ENCODE measurements at regions not wholly inside any gene's neighbourhood (a gene's known extent, or its start where the extent isn't known, plus 50 kb on each side); places are given as distances from the start of the nearest gene placed in this dataset.

DNA sequence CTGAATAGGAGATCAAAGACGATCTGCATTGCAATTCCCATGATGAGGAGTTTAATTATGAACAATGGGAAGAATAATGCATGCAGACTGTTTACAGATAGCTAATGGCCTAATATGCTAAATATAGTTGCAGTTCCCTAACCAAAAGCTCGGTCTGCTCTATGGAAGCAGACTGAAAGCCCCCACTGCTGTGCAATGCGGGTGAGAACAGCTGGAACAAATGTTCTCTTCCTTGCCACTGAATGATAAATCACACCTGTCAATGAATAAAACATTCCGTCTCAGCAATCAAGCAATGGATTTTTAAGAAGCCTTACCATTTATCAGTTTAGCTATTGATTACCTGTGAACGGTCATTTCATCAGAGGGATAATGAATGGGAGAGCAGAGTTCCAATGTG lies 704.5 kb upstream of the RAB6C start (continued):
- TF ChIP-seq, protein P1, sequence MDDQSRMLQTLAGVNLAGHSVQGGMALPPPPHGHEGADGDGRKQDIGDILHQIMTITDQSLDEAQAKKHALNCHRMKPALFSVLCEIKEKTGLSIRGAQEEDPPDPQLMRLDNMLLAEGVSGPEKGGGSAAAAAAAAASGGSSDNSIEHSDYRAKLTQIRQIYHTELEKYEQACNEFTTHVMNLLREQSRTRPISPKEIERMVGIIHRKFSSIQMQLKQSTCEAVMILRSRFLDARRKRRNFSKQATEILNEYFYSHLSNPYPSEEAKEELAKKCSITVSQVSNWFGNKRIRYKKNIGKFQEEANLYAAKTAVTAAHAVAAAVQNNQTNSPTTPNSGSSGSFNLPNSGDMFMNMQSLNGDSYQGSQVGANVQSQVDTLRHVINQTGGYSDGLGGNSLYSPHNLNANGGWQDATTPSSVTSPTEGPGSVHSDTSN (IDR thresholded peaks at IDR 0.05): no peak
- TF ChIP-seq MXI1 (IDR thresholded peaks at IDR 0.05; ENCODE audit: low read depth, low read length): no peak
- TF ChIP-seq GABPA (IDR thresholded peaks at IDR 0.05; ENCODE audit: low read depth): no peak
- TF ChIP-seq, protein P2, sequence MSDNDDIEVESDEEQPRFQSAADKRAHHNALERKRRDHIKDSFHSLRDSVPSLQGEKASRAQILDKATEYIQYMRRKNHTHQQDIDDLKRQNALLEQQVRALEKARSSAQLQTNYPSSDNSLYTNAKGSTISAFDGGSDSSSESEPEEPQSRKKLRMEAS (IDR thresholded peaks at IDR 0.05; ENCODE audit: low read depth): no peak
- TF ChIP-seq, protein P3, sequence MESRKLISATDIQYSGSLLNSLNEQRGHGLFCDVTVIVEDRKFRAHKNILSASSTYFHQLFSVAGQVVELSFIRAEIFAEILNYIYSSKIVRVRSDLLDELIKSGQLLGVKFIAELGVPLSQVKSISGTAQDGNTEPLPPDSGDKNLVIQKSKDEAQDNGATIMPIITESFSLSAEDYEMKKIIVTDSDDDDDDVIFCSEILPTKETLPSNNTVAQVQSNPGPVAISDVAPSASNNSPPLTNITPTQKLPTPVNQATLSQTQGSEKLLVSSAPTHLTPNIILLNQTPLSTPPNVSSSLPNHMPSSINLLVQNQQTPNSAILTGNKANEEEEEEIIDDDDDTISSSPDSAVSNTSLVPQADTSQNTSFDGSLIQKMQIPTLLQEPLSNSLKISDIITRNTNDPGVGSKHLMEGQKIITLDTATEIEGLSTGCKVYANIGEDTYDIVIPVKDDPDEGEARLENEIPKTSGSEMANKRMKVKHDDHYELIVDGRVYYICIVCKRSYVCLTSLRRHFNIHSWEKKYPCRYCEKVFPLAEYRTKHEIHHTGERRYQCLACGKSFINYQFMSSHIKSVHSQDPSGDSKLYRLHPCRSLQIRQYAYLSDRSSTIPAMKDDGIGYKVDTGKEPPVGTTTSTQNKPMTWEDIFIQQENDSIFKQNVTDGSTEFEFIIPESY (IDR thresholded peaks at IDR 0.05; ENCODE audit: borderline replicate concordance, low read depth): no peak

DNA sequence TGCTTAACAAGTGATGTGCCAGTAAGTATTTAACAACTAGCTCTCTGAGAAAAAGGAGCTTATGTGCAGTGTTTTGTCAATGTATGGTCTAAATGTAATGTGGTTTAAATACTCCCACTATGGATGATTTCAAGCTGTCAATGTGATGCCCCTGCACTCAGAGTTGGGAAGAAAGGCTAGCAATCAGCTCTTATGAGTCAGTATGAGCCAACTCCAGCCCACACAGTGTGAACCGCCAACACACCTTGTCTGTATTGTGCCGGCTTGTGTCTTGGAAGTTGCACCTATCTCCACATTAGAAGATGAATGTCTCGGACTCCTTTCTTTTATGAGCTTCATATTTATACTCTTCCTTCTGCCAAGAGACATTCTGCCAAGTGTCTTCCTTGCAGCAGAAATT lies 703.8 kb upstream of the RAB6C start:
- Histone ChIP-seq H3K27ac (ENCODE audit: low read depth in 2 of 2, low read length in 1 of 2) (no peak overlapping the region), H3K36me3 (replicated peaks in 1 of 2; ENCODE audit: control insufficient read depth in 1 of 2, insufficient read depth in 2 of 2, low read length in 1 of 2) (no peaks in the 10 kb centered on the region), H3K27me3 (ENCODE audit: insufficient read depth) (no peaks in the 10 kb centered on the region), H3K9me2 (no peaks in the 10 kb centered on the region), H3K9ac (no peak overlapping the region), H3K79me2 (ENCODE audit: insufficient read depth) (no peaks in the 10 kb centered on the region), H3K9me3 (no peaks in the 10 kb centered on the region), H2AFZ (ENCODE audit: low read depth) (no peak overlapping the region), H3K4me3 (ENCODE audit: low read depth in 2 of 2, low read length in 1 of 2) (no peak overlapping the region), H3F3A (replicated peaks; ENCODE audit: insufficient read depth) (no peaks in the 10 kb centered on the region), H3K4me2 (no peak overlapping the region), H3K4me1 (ENCODE audit: control insufficient read depth in 1 of 2, insufficient read depth in 2 of 2, low read depth in 1 of 2, low read length in 1 of 2) (no peaks in the 10 kb centered on the region; a peak in 1 of 4 replicates), H4K20me1 (ENCODE audit: insufficient read depth) (no peaks in the 10 kb centered on the region)
- WGBS (ENCODE audit: low lambda C conversion rate): 33% methylated on average over 3 of the region's 3 CpGs
- ChIA-PET POLR2A (no interaction called here), CTCF (interaction anchor here (1.2 kb wide), 1 partner anchor 22 kb away, joined by 3 read pairs; no protein-coding TSS in a partner anchor)
- TF ChIP-seq TAF1 (IDR thresholded peaks at IDR 0.05; ENCODE audit: borderline replicate concordance, low read depth, low read length): no peak
- no peak for TF ChIP-seq TCF12 (IDR thresholded peaks at IDR 0.05)
- DNase-seq: no peak

DNA sequence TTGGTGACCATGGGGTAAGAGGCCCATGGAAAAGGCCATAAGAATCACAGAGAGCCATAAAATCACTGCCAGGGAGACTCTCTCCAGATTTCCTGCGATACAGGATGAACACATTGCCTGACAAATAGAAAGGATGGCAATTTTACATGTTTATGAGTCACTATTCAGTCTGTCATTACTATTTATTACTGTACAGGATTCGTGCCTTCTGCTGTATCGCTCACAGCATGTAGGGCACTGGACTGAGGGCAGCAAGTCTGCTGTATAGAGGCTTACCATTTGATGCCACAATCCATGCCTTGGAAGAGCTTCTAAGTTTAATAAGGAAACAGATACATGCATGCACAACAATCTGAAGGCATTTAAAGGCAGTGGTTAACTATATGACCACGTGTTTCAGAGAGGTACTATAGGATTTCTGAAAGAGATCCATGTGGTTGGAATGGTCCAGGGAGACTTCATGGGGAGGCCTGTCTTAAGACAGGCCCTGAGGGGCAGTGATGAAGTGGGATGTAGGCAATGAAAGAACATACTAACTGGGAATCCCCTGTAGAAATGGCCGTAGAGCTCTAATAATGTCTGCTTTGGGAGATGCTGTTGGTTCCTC lies 702.4 kb upstream of the RAB6C start:
- no peaks in the 10 kb centered on the region for H3K27me3 ChIP-seq (ENCODE audit: insufficient read depth)
- no peak overlapping the region for H3K4me3 ChIP-seq (ENCODE audit: low read depth in 2 of 2, low read length in 1 of 2)
- no peaks in the 10 kb centered on the region for H4K20me1 ChIP-seq (ENCODE audit: insufficient read depth)
- POLR2A ChIA-PET: no interaction called here
- no peaks in the 10 kb centered on the region for H3K36me3 ChIP-seq (replicated peaks in 1 of 2; ENCODE audit: control insufficient read depth in 1 of 2, insufficient read depth in 2 of 2, low read length in 1 of 2)
- no peak overlapping the region for H3K4me2 ChIP-seq
- H3K79me2 ChIP-seq (ENCODE audit: insufficient read depth): no peaks in the 10 kb centered on the region
- 17% methylated on average over 5 of the region's 5 CpGs for WGBS (ENCODE audit: low lambda C conversion rate)
- no peaks in the 10 kb centered on the region for H3K9me2 ChIP-seq
- no peak overlapping the region for H2AFZ ChIP-seq (ENCODE audit: low read depth)
- H3K4me1 ChIP-seq (ENCODE audit: control insufficient read depth in 1 of 2, insufficient read depth in 2 of 2, low read depth in 1 of 2, low read length in 1 of 2): peaks cover 0 to 7% of the 10 kb centered on the region in 2 experiments; a peak in 1 of 4 replicates
- H3K27ac ChIP-seq (ENCODE audit: low read depth in 2 of 2, low read length in 1 of 2): no peak overlapping the region
- no peak for DNase-seq
- no peaks in the 10 kb centered on the region for H3K9me3 ChIP-seq
- CTCF ChIA-PET: interaction anchor here (0.6 kb wide), 1 partner anchor 91 kb away, joined by 3 read pairs; no protein-coding TSS in a partner anchor
- no peak for TF ChIP-seq SIN3A (IDR thresholded peaks at IDR 0.05; ENCODE audit: borderline replicate concordance, low read depth, low read length)
- no peak for TF ChIP-seq ELF1 (IDR thresholded peaks at IDR 0.05)
- no peak for TF ChIP-seq SMC3 (IDR thresholded peaks at IDR 0.05; ENCODE audit: low read depth, low read length)
- no peak for TF ChIP-seq RFX5 (IDR thresholded peaks at IDR 0.05; ENCODE audit: low read length)
- TF ChIP-seq FOXM1 (IDR thresholded peaks at IDR 0.05; ENCODE audit: low read depth): no peak
- no peak for TF ChIP-seq FOSL2 (IDR thresholded peaks at IDR 0.05; ENCODE audit: borderline replicate concordance, low read depth)
- TF ChIP-seq CHD2 (IDR thresholded peaks at IDR 0.05; ENCODE audit: low read length, partially characterized antibody): no peak
- TF ChIP-seq YY1 (IDR thresholded peaks at IDR 0.05; ENCODE audit: low read depth): no peak
- no peak for TF ChIP-seq NRF1 (IDR thresholded peaks at IDR 0.05; ENCODE audit: low read depth, low read length)
- TF ChIP-seq, protein P4, sequence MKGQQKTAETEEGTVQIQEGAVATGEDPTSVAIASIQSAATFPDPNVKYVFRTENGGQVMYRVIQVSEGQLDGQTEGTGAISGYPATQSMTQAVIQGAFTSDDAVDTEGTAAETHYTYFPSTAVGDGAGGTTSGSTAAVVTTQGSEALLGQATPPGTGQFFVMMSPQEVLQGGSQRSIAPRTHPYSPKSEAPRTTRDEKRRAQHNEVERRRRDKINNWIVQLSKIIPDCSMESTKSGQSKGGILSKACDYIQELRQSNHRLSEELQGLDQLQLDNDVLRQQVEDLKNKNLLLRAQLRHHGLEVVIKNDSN (IDR thresholded peaks at IDR 0.05; ENCODE audit: borderline replicate concordance, low read depth): no peak
- TF ChIP-seq RAD21 (IDR thresholded peaks at IDR 0.05; ENCODE audit: low read length): no peak
- TF ChIP-seq RCOR1 (IDR thresholded peaks at IDR 0.05; ENCODE audit: low read length): no peak
- no peak for TF ChIP-seq MXI1 (IDR thresholded peaks at IDR 0.05; ENCODE audit: low read depth, low read length)
- no peak for TF ChIP-seq POLR2AphosphoS5 (IDR thresholded peaks at IDR 0.05; ENCODE audit: low read depth, low read length)
- H3K9ac ChIP-seq: no peak overlapping the region
- H3F3A ChIP-seq (replicated peaks; ENCODE audit: insufficient read depth): no peaks in the 10 kb centered on the region

All from SK-N-SH (cell line).